Astrocyte (in vitro differentiated cells and primary cell): ENCODE measurements at regions not wholly inside any gene's neighbourhood (a gene's known extent, or its start where the extent isn't known, plus 50 kb on each side); places are given as distances from the start of the nearest gene placed in this dataset.

ENCODE experiments used
- DNase-seq: peaks from one replicate; pipeline ENCODE4 v3.0.0-alpha.2; 2010; ENCODE audit warnings: low read depth
- FAIRE-seq: peaks from 2 replicates; lab custom pipeline; 2011; peaks lifted over from hg19 to GRCh38; lab: Jason Lieb, UNC
- H2AFZ ChIP-seq: 2 replicates; pipeline ENCODE4 v1.6.0; 2012; ENCODE audit warnings: low read depth, low read length, inconsistent platforms
- H3K27ac ChIP-seq: 2 replicates; pipeline ENCODE4 v1.5.1; 2011; ENCODE audit warnings: low read depth, low read length, inconsistent platforms
- H3K27me3 ChIP-seq: 2 replicates; pipeline ENCODE4 v1.6.0; 2011; ENCODE audit warnings: low read length, inconsistent platforms; ENCODE audit not compliant: insufficient read depth
- H3K36me3 ChIP-seq: 2 replicates; pipeline ENCODE4 v1.5.1; 2011; ENCODE audit warnings: low read length, inconsistent platforms; ENCODE audit not compliant: insufficient read depth
- H3K4me1 ChIP-seq: 2 replicates; pipeline ENCODE4 v1.5.1; 2011; ENCODE audit warnings: low read length, inconsistent platforms; ENCODE audit not compliant: insufficient read depth
- H3K4me2 ChIP-seq: 2 replicates; pipeline ENCODE4 v1.6.0; 2012; ENCODE audit warnings: low read length, inconsistent platforms
- H3K4me3 ChIP-seq: 2 replicates; pipeline ENCODE4 v1.5.1; 2011; ENCODE audit warnings: low read depth, mild to moderate bottlenecking, low read length, inconsistent platforms; ENCODE audit not compliant: insufficient read depth
- H3K79me2 ChIP-seq: 2 replicates; pipeline ENCODE4 v1.6.0; 2012; ENCODE audit warnings: mild to moderate bottlenecking, low read length, inconsistent platforms; ENCODE audit not compliant: insufficient read depth
- H3K9ac ChIP-seq: 2 replicates; pipeline ENCODE4 v1.6.0; 2012; ENCODE audit warnings: mild to moderate bottlenecking, low read length, inconsistent platforms
- H3K9me3 ChIP-seq: 2 replicates; pipeline ENCODE4 v1.5.1; 2012; ENCODE audit warnings: low read depth, mild to moderate bottlenecking, low read length, inconsistent platforms; ENCODE audit not compliant: insufficient read depth
- H4K20me1 ChIP-seq: 2 replicates; pipeline ENCODE4 v1.6.0; 2012; ENCODE audit warnings: low read length, inconsistent platforms; ENCODE audit not compliant: insufficient read depth
- H3K27ac Mint-ChIP-seq: one replicate; pipeline ENCODE4 v1.8.0; 2021; ENCODE audit warnings: mild to moderate bottlenecking, mixed read lengths; ENCODE audit not compliant: unreplicated experiment
- H3K27me3 Mint-ChIP-seq: one replicate; pipeline ENCODE4 v1.8.0; 2021; ENCODE audit warnings: low read depth, mixed read lengths; ENCODE audit not compliant: unreplicated experiment
- H3K36me3 Mint-ChIP-seq: one replicate; pipeline ENCODE4 v1.8.0; 2021; ENCODE audit warnings: low read depth, mixed read lengths; ENCODE audit not compliant: unreplicated experiment
- H3K4me1 Mint-ChIP-seq: one replicate; pipeline ENCODE4 v1.8.0; 2021; ENCODE audit warnings: low read depth, mixed read lengths; ENCODE audit not compliant: unreplicated experiment
- H3K4me3 Mint-ChIP-seq: one replicate; pipeline ENCODE4 v1.8.0; 2021; ENCODE audit warnings: mild to moderate bottlenecking, moderate library complexity, mixed read lengths; ENCODE audit not compliant: unreplicated experiment
- H3K9me3 Mint-ChIP-seq: one replicate; pipeline ENCODE4 v1.8.0; 2021; ENCODE audit warnings: mild to moderate bottlenecking, mixed read lengths; ENCODE audit not compliant: unreplicated experiment
- EZH2 ChIP-seq: IDR thresholded peaks from 2 replicates; pipeline ENCODE4 v1.6.1; 2012; ENCODE audit warnings: mild to moderate bottlenecking, low read length, inconsistent platforms; ENCODE audit not compliant: insufficient read depth
- TF ChIP-seq, protein P1 (sequence below): IDR thresholded peaks from 2 replicates; pipeline ENCODE4 v1.5.1; 2011; ENCODE audit warnings: low read depth, mild to moderate bottlenecking, inconsistent platforms, low read length, moderate library complexity; ENCODE audit not compliant: insufficient read depth

DNA sequence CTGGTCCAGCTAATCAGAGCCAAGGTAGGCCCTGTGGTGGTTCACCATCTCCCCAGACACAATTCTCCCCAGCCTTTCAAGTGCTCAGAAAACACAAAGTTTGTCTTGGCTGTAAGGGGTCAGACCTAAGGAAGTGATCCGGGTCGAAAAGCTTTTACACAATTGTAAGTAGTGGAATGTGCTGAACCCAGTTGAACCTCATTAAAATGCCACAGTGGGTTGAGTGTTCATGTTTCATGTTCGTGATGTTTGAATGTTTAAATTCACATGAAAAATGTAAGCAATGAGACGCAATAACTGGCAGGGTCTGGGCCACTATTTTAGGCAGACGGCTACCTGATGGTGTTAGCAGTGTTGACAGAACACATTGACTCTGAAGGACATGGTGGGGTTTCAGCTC lies 60.9 kb upstream of the JDP2 start:
- FAIRE-seq (no peak), DNase-seq (no peak)
- no peak overlapping the region for H3K27ac ChIP-seq
- TF ChIP-seq EZH2, result no peak
- TF ChIP-seq, protein P1, sequence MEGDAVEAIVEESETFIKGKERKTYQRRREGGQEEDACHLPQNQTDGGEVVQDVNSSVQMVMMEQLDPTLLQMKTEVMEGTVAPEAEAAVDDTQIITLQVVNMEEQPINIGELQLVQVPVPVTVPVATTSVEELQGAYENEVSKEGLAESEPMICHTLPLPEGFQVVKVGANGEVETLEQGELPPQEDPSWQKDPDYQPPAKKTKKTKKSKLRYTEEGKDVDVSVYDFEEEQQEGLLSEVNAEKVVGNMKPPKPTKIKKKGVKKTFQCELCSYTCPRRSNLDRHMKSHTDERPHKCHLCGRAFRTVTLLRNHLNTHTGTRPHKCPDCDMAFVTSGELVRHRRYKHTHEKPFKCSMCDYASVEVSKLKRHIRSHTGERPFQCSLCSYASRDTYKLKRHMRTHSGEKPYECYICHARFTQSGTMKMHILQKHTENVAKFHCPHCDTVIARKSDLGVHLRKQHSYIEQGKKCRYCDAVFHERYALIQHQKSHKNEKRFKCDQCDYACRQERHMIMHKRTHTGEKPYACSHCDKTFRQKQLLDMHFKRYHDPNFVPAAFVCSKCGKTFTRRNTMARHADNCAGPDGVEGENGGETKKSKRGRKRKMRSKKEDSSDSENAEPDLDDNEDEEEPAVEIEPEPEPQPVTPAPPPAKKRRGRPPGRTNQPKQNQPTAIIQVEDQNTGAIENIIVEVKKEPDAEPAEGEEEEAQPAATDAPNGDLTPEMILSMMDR, result no peak
- Mint-ChIP-seq H3K27ac (no peak overlapping the region), H3K9me3 (peaks cover 7% of the 10 kb centered on the region), H3K27me3 (peaks cover 23% of the 10 kb centered on the region), H3K4me3 (no peak overlapping the region), H3K36me3 (no peaks in the 10 kb centered on the region), H3K4me1 (no peaks in the 10 kb centered on the region)
- no peaks in the 10 kb centered on the region for H3K9me3 ChIP-seq
- H3K36me3 ChIP-seq, result no peaks in the 10 kb centered on the region
- no peak overlapping the region for H3K4me2 ChIP-seq
- H2AFZ ChIP-seq, result no peak overlapping the region
- H3K4me1 ChIP-seq, result no peaks in the 10 kb centered on the region
- no peaks in the 10 kb centered on the region for H4K20me1 ChIP-seq
- H3K9ac ChIP-seq, result no peak overlapping the region
- H3K27me3 ChIP-seq, result peaks cover 22% of the 10 kb centered on the region
- no peaks in the 10 kb centered on the region for H3K79me2 ChIP-seq
- H3K4me3 ChIP-seq, result no peak overlapping the region

DNA sequence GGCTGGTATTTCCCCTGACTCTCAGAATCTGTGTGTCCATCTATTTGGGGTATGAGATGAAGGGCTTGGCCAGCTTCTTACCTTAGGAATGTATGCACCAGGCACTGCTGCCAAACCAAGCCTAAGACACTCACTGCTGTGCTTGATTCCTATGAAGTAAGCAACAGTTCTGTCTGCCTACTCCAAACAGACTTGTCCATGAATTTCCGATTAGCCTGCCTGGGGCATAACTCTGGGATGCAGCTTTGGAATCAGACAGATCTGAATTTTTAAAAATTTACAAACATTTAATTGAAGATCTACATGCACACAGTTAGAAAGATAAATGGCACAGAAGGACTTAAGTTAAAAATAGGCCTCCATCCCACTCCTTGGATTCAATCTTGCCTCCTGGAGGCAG lies 59.5 kb upstream of the JDP2 start:
- Mint-ChIP-seq H3K27me3 (peaks cover 23% of the 10 kb centered on the region), H3K9me3 (peaks cover 7% of the 10 kb centered on the region), H3K4me3 (no peak overlapping the region), H3K36me3 (no peaks in the 10 kb centered on the region), H3K27ac (no peak overlapping the region), H3K4me1 (no peaks in the 10 kb centered on the region)
- Histone ChIP-seq H3K4me3 (no peak overlapping the region), H3K36me3 (no peaks in the 10 kb centered on the region), H3K9me3 (no peaks in the 10 kb centered on the region), H2AFZ (no peak overlapping the region), H3K27me3 (peaks cover 22% of the 10 kb centered on the region), H4K20me1 (no peaks in the 10 kb centered on the region), H3K79me2 (no peaks in the 10 kb centered on the region), H3K9ac (no peak overlapping the region), H3K27ac (no peak overlapping the region), H3K4me1 (no peaks in the 10 kb centered on the region), H3K4me2 (no peak overlapping the region)
- TF ChIP-seq EZH2, result no peak
- DNase-seq (no peak), FAIRE-seq (no peak)

DNA sequence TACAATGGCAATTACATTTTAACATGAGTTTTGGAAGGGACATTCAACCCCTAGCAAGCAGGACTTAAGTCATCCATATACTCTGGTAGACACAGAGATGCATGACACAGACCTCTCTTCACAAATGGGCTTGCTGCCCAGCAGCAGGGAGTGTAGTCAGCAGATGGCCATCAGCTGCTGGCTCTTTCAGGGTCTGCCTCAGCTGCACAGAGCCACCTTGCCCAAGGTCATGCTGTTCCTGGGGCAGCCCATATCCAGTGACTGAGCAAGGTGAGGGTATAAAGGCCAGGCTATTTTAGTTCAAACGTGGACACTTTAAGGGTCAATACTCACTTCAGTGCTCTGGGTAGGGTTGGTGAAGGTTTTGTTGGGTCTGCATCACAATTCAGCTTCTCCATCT lies 58.3 kb upstream of the JDP2 start:
- Histone ChIP-seq H3K27me3 (peaks cover 22% of the 10 kb centered on the region), H4K20me1 (no peaks in the 10 kb centered on the region), H3K27ac (no peak overlapping the region), H2AFZ (no peak overlapping the region), H3K4me1 (no peaks in the 10 kb centered on the region), H3K9ac (no peak overlapping the region), H3K79me2 (no peaks in the 10 kb centered on the region), H3K4me2 (no peak overlapping the region), H3K4me3 (no peak overlapping the region), H3K36me3 (no peaks in the 10 kb centered on the region), H3K9me3 (no peaks in the 10 kb centered on the region)
- H3K27ac Mint-ChIP-seq, result no peak overlapping the region
- FAIRE-seq, result no peak
- H3K27me3 Mint-ChIP-seq, result peaks cover 22% of the 10 kb centered on the region
- DNase-seq, result no peak
- no peak overlapping the region for H3K4me3 Mint-ChIP-seq
- H3K36me3 Mint-ChIP-seq, result no peaks in the 10 kb centered on the region
- H3K9me3 Mint-ChIP-seq, result peaks cover 7% of the 10 kb centered on the region
- TF ChIP-seq EZH2, result no peak
- TF ChIP-seq, protein P1, result no peak
- H3K4me1 Mint-ChIP-seq, result no peaks in the 10 kb centered on the region
